ENCODE measurements at regions not wholly inside any gene's neighbourhood (a gene's known extent, or its start where the extent isn't known, plus 50 kb on each side); places are given as distances from the start of the nearest gene placed in this dataset.
"Not testable (repeated sequence)": the region's sequence is repeated elsewhere in the genome, so short reads cannot be mapped to it uniquely, and the experiment has no call there.

DNA sequence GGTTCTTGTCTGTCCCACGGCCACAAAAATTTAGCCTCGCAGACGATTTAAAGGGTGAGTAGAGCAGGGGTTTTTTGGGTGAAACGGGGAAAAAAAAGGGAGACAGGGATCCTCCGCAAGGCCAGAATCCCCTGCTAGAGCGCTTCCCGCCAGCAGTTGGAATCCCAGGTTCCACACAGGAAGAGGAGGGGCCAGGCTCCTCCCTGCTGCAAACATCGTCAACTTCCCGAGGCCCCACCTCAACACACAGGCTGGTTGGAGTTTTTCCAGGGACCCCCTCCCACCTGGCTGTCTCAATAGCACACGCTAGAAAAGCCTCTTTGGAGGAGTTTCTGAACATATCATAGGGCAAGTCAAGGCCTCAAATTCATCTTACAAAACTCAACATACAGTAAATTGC lies 112.7 kb downstream of the MTERF1 start:
- DNase-seq (ENCODE audit: low read depth, low spot score) = no peak

DNA sequence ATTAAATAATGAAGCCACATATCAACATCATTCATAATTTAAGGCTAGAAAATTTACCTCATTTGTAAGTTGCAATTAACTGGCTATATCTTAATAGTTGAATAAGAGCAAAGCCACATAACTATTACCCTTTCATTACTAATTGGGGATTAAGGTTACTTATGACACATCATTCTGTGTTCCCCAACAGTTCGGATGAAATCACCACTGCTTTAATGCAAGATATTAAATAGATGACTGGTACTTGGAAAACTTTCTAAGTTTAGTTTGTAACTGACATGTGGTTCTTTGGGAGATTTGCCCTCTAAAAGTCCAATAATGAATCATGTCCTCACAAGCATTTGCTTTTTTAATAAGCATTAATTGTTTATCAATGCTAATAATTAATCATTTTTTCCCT lies 109.1 kb downstream of the MTERF1 start:
- no peak for DNase-seq (ENCODE audit: low read depth, low spot score)

- no peak for DNase-seq (ENCODE audit: low read depth, low spot score)
These were observed 108.3 kb downstream of the MTERF1 start for GRCh38 chr7:91771921-91772815.

DNA sequence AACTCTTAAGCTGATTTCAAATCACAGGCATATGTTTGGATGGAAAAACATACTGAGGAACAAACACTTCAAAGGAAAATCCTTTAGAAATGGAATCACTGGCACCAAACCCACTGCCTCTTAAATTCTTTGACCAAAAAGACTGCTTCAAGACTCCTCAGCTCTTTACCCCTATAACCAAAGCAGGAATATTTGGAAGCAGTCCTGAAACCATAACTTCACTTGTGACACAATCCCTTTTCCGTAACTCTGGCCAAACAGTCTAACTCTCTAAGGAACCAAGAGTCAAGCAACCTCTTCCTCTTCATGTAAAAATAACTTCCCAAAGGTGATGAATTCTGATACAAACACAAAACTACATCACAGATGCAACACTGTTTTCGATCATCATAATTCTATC lies 104.3 kb downstream of the MTERF1 start:
- DNase-seq (ENCODE audit: low read depth, low spot score) = no peak

- no peak for DNase-seq (ENCODE audit: low read depth, low spot score)
These were observed 103.0 kb downstream of the MTERF1 start for GRCh38 chr7:91777522-91777921.

GRCh38 chr7:91778416-91778815 lies 102.1 kb downstream of the MTERF1 start:
- DNase-seq (ENCODE audit: low read depth, low spot score) = no peak

DNA sequence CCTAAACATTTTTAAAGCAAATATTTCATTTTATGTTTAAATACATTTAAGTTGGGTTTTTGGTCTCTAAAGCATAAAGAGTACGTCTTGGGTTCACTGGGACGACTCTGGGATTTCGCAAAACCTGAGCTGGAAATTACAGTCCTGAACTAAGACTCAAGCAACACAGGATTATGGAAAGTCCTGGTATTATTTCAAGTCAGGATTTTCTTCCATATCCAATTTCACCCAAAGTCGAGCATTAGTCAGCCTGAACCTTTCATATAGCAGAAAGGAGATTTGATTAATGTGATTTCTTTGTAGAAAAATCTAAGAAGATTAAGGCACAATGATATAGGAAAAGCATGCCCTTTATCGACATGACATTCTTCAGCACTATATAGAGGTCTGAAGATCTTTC lies 100.0 kb downstream of the MTERF1 start:
- no peak for DNase-seq (ENCODE audit: low read depth, low spot score)

- DNase-seq (ENCODE audit: low read depth, low spot score) = no peak
These were observed 96.0 kb downstream of the MTERF1 start for GRCh38 chr7:91784469-91784868.

DNA sequence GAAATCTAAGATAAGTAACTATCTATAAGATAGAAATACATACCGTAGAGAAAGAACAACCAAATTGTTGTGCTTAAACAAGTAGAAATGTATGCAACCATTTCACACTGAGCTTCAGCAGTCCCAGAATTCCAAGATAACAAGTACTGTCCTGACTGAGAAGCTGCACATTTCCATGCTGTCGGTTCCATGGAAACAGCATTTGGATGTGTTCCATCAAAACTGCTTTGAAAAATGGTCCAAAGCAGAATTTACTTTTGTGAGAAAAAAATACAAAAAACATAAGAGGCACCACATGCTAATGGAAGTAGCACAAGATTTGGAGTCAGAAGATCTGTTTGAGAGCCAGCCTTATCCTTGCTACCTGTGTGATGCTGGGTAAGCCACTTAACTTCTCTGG lies 92.6 kb downstream of the MTERF1 start:
- DNase-seq (ENCODE audit: low read depth, low spot score) = no peak

DNA sequence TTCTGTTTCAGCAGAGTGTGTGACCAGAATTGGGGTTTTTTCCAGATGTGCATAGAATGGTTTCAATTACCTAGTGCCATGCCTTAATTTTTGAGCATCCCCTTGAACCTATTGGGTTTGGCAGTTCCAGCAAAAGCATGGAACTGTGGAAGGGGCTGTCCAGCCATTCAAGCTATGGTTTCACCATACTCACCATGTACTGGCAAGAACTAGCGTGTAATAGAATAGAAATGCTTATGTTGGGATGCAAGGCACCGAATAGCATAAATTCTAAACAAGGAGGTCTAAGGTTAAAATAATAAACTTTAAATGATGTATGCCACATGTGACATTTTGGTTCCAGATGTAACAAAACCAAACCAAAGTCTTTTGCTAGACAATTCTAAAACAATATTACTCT lies 91.4 kb downstream of the MTERF1 start:
- no peak for DNase-seq (ENCODE audit: low read depth, low spot score)

DNA sequence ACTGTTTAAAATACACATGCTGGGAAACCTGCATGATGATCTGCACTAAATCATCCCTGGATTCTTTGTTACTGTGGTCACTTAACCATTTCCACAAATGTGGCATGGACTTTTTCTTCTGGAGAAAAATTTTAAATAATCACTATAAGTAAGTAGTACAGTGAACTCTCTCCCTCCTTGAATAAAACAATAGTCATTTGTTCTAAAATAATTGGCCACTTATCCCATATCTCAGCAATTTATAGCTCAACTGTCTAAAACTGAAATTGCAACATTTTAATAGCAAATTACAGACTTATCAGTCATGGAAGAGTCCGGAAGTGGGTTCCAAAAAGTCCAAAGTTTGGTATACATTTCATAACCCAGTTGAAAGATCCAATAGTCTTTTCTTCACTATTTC lies 90.9 kb downstream of the MTERF1 start:
- no peak for DNase-seq (ENCODE audit: low read depth, low spot score)

- DNase-seq (ENCODE audit: low read depth, low spot score) = not testable (repeated sequence)
These were observed 89.9 kb downstream of the MTERF1 start for GRCh38 chr7:91790646-91791045.

DNA sequence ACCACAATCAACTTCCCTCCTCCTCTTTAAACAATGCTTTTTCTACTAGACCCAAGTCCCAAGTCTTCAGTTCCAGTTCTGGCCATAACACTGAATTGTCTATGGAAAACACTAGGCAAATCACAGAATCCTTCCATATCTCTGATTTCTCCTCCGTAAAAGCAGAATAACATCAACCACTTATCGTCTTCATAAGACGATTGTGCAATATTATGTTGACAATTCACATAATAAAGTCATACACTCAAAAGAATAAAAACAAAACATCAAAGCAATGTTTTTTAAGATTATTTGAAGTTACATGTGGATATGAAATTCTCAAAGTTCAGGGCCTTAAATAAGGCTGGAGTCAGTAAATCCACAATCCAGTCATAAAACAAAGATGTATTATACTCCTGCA lies 84.4 kb downstream of the MTERF1 start:
- DNase-seq (ENCODE audit: low read depth, low spot score) = no peak

GRCh38 chr7:91798425-91798824 lies 82.1 kb downstream of the MTERF1 start:
- DNase-seq (ENCODE audit: low read depth, low spot score) = no peak

DNA sequence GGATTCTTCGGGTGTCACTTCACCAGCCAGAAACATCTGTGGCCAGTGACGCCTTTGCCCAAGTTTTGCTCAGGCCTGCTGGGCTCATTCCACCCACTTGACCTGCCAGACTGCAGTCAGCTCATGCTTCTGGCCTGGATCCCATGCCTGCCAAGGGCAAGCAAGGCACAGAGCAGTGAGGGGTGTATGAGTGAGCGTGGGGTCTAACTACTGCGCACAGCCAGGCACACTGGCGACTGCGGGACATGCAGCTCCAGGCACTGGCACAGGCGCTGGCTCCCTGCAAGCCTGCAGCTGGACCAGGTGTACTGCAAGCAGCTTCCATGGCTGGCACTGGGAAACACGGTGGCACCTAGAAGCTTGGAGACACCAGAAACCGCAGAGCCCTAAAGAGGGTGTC lies 80.1 kb downstream of the MTERF1 start:
- no peak for DNase-seq (ENCODE audit: low read depth, low spot score)

DNA sequence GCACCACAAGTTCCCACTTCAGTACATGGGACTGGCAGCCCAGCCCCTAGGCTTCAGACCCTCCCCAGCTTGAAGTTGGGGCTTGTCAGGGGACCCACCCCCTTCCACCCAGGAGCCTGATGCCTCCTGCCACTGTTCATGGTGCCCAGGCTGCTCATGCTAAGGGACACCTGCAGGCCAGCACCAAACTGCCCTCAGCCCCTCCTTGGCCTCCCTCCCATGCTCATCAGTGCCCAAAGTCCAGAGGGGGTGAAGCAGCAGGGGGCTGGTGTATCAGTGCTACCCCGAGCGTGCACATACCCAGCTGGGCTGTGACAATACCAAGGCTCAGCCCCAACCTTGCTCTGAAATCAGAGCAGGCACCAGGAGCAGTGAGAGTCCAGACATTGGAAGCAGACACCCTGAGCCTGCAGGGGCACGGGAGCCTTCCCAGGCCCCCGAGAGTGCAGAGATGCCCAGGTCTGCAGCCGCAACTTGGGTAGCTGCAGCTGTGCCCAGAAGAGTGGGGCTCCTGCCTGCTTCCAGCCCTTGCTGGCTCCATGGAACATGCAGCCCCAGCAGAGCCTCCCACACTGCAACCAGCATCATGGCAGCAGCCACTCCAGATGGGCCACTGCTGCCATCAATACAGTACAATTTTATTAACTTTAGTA lies 79.0 kb downstream of the MTERF1 start:
- DNase-seq (ENCODE audit: low read depth, low spot score) = no peak

GRCh38 chr7:91811236-91811635 lies 69.3 kb downstream of the MTERF1 start:
- no peak for DNase-seq (ENCODE audit: low read depth, low spot score)

DNA sequence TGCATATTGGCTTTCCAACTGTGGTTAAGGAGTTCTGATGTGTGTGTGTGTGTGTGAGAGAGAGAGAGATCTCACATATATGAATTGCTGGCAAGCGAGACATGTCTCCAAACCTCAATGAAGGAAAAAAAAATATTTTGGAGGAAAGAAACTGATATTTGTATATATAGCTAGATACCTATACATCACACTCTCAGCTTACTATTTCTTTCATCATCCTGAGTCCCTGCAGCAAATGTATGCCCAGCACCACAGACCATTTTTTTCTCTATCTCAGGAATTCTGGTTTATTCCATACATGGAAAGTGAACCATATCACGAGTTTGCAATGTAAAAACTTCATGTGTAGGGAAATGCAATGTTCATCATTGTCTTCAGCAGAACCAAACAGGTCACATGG lies 68.9 kb downstream of the MTERF1 start:
- DNase-seq (ENCODE audit: low read depth, low spot score) = no peak

DNA sequence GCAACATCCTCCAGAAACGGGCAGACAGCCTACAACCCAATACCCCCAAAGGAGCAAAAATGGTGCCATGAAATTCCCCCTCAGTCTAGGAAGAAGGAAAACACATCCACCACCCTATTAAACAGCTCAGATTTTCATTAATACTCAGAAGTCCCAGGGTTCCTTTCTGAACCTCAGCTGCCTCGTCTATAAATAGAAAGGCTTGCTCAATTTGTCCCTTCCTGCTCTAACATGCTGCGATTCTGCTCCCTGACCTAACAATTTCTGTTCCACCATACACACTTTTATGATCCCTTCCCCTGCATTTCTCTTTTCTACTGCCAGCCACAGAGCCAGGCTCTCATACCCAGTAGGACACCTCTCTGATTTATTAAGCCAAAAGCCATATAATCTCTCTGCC lies 68.1 kb downstream of the MTERF1 start:
- DNase-seq (ENCODE audit: low read depth, low spot score) = no peak

DNA sequence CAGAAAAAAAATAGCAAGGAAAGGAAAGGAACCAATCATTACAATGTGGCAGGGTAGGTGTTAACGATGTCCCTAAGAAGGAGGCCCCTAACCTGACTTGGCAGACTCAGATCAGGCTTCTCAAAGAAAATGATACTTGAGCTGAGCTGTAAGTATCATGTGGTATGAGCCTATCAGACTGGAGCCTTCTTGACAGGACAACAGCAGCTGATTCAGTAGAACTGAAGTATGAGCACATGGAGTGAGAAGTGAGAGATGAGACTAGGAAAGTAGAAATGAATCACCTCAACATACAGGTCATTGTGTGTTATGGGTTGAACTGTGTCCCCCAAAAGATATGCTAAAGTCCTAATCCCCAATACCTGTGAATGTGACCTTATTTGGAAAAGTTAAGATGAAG lies 66.3 kb downstream of the MTERF1 start:
- DNase-seq (ENCODE audit: low read depth, low spot score) = no peak

Measured in pulmonary artery endothelial cell (primary cell).